ENCODE measurements at regions not wholly inside any gene's neighbourhood (a gene's known extent, or its start where the extent isn't known, plus 50 kb on each side); places are given as distances from the start of the nearest gene placed in this dataset.

- no peak for TF ChIP-seq CTCF (IDR thresholded peaks at IDR 0.05)
- TF ChIP-seq POLR2A (IDR thresholded peaks at IDR 0.05) = no peak
Measured at GRCh38 chr4:112852601-112853000, 196.9 kb upstream of the ANK2 start.

All from adrenal gland (tissue), 5 donors.